GM12865 (cell line): ENCODE measurements at regions not wholly inside any gene's neighbourhood (a gene's known extent, or its start where the extent isn't known, plus 50 kb on each side); places are given as distances from the start of the nearest gene placed in this dataset.
"Not testable (repeated sequence)": the region's sequence is repeated elsewhere in the genome, so short reads cannot be mapped to it uniquely, and the experiment has no call there.

ENCODE experiments used
- DNase-seq: peaks from one replicate; pipeline ENCODE4 v3.0.0; 2010; ENCODE audit warnings: low read depth
- H3K4me3 ChIP-seq: 2 replicates; pipeline ENCODE4 v1.5.1; 2011; ENCODE audit warnings: mild to moderate bottlenecking, low read depth, low read length, control low read depth
- TF ChIP-seq, protein P1 (sequence below): IDR thresholded peaks from 2 replicates; pipeline ENCODE4 v1.5.1; 2011; ENCODE audit warnings: low read length, control low read depth, low read depth, inconsistent platforms; ENCODE audit not compliant: insufficient read depth; ENCODE audit errors: missing control alignments

DNA sequence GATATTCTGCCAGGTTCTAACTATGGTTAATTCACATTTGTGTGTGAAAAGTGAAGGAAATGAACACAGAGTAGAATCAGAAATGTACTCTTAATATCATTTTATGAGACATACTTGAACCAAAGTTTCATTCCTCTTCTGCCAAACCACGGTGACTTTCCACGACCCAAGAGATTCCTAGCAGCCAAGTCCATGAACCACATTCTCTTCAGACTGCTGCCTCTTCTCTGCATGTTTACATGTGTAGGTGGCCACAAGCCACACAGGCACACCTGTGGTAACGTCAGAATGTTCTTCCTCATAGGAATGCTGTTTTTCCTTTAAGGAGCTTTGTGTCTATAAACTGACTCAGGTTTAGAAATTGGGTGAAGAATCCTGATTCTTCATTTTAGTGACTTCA is 1411.2 kb downstream of the RAPGEF2 start:
- no peak overlapping the region for H3K4me3 ChIP-seq
- TF ChIP-seq, protein P1, sequence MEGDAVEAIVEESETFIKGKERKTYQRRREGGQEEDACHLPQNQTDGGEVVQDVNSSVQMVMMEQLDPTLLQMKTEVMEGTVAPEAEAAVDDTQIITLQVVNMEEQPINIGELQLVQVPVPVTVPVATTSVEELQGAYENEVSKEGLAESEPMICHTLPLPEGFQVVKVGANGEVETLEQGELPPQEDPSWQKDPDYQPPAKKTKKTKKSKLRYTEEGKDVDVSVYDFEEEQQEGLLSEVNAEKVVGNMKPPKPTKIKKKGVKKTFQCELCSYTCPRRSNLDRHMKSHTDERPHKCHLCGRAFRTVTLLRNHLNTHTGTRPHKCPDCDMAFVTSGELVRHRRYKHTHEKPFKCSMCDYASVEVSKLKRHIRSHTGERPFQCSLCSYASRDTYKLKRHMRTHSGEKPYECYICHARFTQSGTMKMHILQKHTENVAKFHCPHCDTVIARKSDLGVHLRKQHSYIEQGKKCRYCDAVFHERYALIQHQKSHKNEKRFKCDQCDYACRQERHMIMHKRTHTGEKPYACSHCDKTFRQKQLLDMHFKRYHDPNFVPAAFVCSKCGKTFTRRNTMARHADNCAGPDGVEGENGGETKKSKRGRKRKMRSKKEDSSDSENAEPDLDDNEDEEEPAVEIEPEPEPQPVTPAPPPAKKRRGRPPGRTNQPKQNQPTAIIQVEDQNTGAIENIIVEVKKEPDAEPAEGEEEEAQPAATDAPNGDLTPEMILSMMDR = no peak
- DNase-seq = no peak

DNA sequence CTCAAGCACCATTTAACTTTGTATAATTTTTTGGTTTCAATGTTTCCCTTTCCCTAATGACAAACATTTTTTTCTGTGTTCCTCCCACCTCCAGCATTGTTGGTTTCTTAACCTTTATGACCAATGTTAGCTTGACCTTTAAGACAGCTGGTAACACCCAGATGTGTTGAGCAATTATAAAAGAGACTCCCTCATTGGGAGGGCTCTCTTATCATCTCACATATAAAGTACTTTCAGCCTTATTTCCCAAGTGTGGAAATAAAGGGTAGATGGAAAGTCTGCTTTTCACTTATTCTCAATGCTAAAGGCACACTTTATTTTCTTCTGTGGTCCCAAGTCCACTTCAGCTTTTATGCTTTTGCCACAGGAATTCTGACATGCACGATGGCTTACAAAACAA is 1420.4 kb downstream of the RAPGEF2 start:
- no peak for DNase-seq
- TF ChIP-seq, protein P1 = no peak

DNA sequence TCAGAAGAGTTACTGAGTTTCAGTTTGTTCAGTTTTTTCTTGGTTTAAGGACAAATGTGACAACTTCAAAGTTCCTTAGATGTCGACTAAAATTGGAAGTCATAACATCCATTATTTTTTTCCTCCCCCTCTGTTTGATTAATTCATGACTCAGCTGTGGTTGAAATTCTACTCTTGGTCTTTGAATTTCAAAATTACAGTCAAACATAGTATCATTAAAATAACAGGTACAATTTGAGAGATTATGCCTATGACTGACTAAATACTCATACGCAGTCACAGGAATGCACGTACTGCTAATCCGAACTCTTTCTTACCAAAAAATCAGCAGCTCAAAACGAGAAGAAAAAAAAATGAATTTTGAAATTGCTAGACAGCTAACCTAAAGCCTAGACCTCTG is 1434.8 kb downstream of the RAPGEF2 start:
- no peak overlapping the region for H3K4me3 ChIP-seq
- TF ChIP-seq, protein P1 = no peak
- DNase-seq = no peak

More for the DNA sequence above, 1420.4 kb downstream of the RAPGEF2 start:
- H3K4me3 ChIP-seq = no peak overlapping the region

DNA sequence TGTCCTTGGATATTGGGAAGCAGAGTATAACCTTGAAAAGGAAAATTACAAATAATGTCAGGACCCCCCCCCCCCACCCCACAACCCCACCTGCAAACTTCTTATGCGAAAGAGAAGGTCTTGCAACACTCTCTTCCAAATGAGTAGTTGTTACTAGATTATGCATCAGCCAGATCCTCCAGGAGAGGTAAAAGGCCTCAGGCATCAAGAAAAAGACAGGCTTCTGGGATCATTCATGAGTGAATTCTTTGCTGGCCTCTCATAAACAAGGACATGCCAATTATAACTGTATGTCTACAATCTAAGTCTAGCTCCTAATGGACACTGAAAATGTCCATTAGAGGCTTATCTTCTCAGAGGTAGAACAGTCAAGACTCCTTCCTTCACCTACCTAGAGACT is 1443.3 kb downstream of the RAPGEF2 start:
- DNase-seq = no peak
- TF ChIP-seq, protein P1 = no peak
- H3K4me3 ChIP-seq = no peak overlapping the region

DNA sequence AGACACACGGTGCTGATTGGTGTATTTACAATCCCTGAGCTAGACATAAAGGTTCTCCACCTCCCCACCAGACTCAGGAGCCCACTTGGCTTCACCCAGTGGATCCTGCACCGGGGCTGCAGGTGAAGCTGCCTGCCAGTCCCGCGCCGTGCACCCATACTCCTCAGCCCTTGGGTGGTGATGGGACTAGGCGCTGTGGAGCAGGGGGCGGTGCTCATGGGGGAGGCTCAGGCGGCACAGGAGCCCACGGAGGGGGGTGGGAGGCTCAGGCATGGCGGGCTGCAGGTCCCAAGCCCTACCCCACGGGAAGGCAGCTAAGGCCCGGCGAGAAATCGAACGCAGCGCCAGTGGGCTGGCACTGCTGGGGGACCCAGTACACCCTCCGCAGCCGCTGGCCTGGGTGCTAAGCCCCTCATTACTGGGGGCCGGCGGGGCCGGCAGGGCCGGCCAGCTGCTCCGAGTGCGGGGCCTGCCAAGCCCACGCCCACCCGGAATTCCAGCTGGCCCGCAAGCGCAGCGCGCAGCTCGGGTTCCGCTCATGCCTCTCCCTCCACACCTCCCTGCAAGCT is 1447.2 kb downstream of the RAPGEF2 start:
- not testable (repeated sequence) for DNase-seq

DNA sequence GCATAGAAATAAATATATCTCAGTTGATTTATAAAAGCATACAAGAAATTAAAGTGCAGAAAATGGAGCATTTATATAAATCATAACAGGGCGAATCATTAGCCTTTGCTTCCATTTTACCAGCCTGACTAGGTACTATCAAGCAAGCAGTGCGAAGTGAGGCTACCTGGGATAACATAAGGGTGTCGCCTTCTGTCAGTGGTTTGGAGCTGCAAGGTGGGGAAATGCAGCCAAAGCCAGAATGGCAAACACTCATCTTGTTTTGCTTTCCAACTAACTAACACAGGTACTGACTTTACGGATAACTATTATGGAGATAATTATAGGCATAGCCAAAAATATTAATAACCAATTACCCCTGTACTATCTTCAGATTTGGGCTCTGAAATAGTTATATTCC is 1459.8 kb downstream of the RAPGEF2 start:
- H3K4me3 ChIP-seq = no peak overlapping the region
- DNase-seq = no peak
- TF ChIP-seq, protein P1 = no peak

More for the DNA sequence above, 1447.2 kb downstream of the RAPGEF2 start:
- not testable (repeated sequence) for H3K4me3 ChIP-seq

DNA sequence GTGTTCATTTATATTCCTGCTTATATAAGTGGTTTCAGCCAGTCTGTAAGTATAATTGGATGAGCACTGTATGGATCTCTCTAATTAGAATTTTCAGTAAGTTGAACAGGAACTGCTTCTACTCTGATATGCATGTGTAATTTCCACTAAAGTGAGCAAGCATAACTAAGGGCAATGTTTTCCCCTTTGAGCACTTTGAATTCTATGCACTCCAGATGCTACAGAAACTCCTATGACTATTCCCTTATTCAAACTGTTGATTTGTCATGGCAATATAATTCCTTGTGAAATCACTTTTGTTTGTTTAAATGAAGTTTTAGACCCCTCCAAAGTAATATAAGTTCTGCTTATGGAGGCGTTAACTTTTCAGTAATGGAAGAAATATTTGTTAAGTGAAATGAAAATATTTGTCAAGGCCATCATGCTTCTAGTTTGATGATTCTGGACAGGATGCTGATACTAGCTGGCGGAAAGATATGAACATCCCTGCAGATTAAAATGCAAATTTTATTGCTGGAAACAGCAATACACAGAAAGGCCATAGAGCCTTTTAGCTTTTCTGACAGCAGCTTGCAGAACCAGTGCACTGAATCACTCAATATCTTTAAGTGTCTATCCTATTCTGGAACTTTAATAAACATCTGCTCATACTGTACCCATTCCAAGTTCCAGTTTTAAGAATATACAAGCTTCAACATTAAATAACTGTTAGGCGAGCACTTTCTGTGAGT is 1460.8 kb downstream of the RAPGEF2 start:
- TF ChIP-seq, protein P1 = no peak
- no peak for DNase-seq
- H3K4me3 ChIP-seq = no peak overlapping the region
